SIG-M5 treated with dmso at 0.1 percent for 504 hours (cell line): ENCODE measurements at regions not wholly inside any gene's neighbourhood (a gene's known extent, or its start where the extent isn't known, plus 50 kb on each side); places are given as distances from the start of the nearest gene placed in this dataset.
A peak's percentile ranks its signal among the peaks of the same experiment; 100 is the strongest.

Source experiments
- DNase-seq: peaks from one replicate; lab custom pipeline; 2025; ENCODE audit not compliant: unreplicated experiment; lab: John Stamatoyannopoulos, UW

DNA sequence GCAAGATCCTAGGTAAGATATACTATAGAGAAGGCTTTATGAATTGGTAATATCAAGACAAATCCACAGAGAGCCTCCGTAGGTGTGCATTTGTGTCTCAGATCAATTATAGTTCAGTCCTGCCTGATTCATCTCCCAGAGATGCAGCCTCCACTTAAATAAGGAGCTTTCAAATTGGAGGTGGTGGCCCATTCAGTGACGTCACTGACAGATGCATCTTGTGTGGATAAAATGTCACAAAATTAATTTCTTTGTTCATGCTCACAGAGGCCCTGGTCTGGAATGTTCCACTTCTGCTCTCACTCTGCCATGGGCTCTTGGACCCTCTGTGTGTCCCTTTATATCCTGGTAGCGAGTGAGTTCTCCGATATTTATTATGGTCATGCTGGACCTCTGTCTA lies 157.1 kb upstream of the PRSS58 start:
- no peak for DNase-seq

DNA sequence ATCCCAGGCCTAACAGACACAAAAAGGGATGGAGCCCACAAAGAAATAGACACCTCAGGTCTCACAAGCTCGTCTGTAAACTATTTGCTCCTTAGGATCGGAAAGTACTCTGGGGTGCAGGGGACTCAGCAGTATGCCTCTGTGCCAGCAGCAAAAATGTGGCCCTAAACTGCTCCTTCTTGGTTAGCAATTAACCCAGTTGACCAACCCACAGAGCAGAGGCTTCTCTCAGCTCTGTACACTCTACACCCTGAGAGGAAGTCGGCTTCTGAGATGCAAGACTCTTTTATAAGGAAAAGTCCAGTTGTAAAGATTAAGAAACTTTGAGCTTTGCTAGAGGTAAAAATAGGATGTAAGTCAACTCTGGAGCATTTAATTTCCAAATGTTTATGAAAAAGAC lies 156.3 kb upstream of the PRSS58 start:
- no peak for DNase-seq

DNA sequence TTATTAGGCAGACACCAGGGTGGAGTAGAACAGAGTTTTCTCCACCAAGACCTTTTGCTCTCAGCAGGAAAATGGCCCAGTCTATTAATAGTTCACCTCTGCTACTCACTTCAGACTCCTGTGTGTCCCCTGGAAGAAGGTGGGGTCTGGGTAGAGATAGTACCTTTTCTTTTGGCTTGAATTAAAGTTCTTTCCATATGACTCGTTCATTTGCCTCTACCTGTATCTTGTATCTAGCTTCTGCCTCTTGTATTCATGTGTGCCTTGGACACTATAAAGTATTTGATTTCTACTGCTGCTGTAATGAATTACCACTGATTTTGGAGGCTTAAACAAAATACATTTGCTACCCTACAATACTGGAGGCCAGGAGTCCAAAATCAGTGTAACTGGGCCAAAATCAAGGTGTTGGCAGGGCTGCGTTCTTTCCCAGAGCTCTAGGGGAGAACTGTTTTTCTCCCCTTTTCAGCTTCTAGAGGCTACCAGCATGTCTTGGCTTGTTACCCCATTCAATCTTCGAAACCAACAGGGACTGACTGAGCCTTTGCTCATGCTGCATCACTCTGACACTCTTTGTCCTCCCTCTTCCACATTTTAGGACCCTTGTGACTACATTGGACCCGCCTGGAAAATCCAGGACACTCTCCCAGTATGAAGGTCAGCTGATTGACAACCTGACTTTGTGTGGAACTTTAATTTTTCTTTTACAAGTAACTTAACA lies 155.6 kb upstream of the PRSS58 start:
- DNase-seq: no peak

DNA sequence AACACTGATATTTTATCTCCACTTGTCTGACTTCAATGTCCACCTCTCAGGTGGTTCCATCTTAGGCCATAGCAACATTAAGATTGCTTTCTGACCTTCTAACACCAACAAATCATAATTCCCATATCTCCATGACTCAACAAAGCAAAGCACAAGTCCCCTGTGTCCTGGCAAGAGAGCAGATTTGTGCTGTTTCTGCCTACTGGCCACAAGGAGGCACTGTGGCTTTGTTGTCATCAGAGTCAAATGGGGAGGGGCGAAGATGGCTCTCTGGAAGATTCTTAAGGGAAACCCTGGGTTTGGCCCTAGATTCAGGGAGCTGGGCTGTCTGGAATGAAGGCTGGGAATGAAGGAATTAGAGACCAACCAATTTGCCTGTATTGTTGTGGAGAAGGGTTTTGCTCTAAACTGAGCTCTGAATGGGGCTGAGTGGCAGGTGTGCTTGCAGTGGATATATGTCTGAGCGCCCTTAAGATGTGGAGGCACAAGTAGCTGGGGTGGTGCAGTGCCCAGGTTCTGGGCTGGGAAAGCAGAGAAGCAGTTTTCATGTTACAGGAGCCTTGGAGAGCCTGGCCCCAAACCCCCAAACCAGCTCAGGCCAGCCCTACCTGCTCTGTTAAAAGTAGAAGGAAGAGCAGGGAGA lies 154.8 kb upstream of the PRSS58 start:
- DNase-seq: peak; percentile 62

DNA sequence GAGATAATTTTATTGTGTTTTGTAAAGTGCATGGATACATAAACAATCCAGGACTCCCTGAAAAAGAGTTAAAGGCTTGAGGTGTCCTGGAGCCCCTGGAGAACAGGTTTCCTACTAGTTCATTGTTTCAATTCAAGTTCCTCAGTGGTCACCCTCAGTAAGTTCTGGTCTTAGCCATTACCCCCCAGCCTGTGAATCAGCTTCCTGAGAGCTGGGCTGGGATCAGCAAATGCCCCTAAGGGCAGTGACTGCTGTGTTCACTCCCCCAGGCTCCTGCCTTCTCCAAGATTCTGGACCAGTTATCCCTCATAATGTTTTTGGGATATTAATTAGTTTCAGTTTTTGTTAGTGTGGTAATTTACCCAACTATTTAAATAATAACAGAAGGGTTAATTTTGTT lies 151.6 kb upstream of the PRSS58 start:
- no peak for DNase-seq

- DNase-seq: no peak
Measured at GRCh38 chr7:142408794-142409193, 150.9 kb upstream of the PRSS58 start.

GRCh38 chr7:142407939-142408570 lies 150.2 kb upstream of the PRSS58 start:
- no peak for DNase-seq

DNA sequence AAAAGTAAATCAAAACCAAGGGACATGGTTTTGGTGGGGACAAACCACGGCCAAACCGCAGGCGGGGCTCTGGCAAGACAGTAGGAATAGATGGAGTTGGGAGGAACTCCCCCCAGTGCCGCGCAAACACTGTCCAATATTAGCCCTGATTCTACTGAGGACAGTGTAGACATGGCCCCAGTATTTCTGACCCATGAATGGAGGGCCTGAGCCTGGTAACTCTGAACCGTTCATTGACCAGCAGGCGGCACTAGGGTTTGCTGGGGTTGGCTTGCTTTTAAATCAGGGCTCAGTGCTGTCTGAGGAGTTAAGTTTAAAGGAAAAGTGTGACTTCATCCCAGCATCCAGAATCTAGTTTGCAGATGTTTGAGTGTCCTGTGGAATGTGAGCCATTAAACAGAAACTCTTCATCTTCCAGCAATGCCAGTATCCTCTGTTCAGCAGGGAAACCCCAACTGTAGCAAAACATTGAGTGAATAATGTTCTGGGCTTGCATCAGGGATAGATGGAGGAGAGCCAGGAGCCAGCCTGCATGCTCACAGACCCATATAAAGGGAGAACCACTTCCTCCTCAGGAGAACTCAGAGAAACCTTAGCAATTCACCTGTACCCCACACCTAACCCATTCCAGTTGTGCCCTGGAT lies 147.4 kb upstream of the PRSS58 start:
- no peak for DNase-seq

DNA sequence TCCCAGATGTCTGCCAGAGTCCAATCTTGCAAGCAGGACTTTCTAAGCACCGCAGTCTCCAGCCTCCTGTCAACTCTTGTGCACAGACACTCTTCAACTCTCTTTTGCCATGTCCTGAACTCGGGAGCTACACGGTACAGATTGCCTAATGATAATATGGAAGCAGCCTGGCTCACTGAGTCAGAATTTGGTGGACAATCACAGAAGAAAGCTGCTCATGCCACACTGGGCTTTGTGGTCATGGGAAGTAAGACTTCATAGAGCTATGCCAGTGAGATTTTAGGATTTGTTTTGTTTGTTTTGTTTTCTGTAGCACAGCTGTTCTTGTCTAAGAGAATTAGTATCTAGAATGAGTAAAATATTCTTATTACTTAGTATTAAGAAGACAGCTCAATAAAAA lies 144.1 kb upstream of the PRSS58 start:
- DNase-seq: no peak

- no peak for DNase-seq
Measured at GRCh38 chr7:142400042-142400533, 142.2 kb upstream of the PRSS58 start.

GRCh38 chr7:142391191-142391992 lies 133.5 kb upstream of the PRSS58 start:
- no peak for DNase-seq

DNA sequence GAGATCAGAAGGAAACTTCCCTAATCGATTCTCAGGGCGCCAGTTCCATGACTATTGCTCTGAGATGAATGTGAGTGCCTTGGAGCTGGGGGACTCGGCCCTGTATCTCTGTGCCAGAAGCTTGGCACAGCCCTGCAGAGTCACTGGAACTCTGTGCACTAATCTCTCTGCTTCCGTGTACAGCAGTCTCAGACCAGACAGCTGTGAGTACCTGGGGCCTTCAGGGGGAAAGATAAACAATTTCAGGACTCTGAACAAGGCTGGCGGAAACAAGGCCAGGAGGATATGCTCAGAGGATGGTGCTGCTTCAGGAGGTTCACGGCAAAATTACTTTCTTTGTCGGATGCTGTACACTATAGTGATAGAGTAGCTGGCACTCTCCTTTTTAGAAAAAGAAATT lies 131.7 kb upstream of the PRSS58 start:
- no peak for DNase-seq

- peak; percentile 80 for DNase-seq
Measured at GRCh38 chr7:142385491-142386340, 127.9 kb upstream of the PRSS58 start.

DNA sequence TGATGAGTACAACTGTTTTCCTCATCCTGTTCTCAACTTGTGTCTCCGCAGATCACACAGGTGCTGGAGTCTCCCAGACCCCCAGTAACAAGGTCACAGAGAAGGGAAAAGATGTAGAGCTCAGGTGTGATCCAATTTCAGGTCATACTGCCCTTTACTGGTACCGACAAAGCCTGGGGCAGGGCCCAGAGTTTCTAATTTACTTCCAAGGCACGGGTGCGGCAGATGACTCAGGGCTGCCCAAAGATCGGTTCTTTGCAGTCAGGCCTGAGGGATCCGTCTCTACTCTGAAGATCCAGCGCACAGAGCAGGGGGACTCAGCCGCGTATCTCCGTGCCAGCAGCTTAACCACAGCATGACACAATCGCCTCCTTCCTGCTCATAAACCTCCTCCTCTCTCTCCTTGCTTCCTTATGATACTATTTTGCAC lies 126.7 kb upstream of the PRSS58 start:
- peak; percentile 96 for DNase-seq

DNA sequence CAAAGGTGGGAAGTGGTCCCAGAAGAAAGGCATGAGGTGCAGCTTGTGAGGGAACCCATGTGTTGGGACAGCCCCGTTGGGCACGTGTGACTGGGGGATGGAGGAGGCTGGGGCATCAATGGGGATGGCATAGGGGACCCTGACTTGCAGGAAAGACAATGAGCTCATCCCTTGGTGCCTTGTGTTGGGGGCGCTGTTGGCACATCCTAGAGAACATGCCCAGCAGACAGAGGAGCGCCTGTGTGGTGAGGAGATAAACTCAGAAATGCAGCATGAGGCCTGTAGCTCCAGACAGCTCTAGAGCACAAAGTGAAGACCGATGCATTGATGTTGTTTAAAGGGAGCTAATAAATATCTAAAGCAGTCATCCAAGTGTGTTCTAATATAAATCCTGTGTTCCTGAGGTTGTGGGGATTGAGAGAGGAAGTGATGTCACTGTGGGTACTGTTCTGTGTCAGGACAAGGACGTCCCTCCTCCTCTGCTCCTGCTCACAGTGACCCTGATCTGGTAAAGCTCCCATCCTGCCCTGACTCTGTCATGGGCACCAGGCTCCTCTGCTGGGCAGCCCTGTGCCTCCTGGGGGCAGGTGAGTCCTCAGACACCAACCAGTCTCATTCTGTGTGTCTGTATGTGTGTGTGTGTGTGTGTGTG lies 126.1 kb upstream of the PRSS58 start:
- peak; percentile 50 for DNase-seq

- DNase-seq: no peak
Measured at GRCh38 chr7:142381727-142382390, 124.0 kb upstream of the PRSS58 start.

DNA sequence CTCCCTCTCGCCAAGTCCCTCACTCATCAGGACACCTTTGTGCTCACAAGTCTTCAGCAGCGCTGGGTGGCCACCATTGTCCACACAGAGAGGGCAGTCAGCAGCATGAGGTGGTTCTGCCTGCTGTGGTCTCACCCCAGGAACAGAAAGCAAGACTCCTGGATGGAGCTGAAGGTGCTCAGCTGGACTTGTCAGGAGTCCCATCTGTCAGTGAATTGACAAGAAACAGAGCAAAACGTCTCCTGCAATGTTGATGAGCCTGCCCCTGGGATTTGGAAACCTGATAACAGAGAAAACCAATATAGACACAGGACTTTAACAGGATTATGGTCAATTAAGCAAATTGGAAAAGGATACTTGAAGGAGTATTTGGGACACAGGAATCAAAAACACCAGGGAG lies 122.2 kb upstream of the PRSS58 start:
- DNase-seq: no peak

GRCh38 chr7:142379201-142379885 lies 121.5 kb upstream of the PRSS58 start:
- no peak for DNase-seq
